Body of pancreas (tissue), 4 donors: ENCODE measurements at regions not wholly inside any gene's neighbourhood (a gene's known extent, or its start where the extent isn't known, plus 50 kb on each side); places are given as distances from the start of the nearest gene placed in this dataset.

Experiments
- CTCF ChIP-seq, 7 experiments: fragments of 450-650 bp in 4 of 7; fragments of 200-600 bp in 3 of 7; sonication (generic) in 3 of 7; IDR thresholded peaks; one replicate each; pipeline ENCODE4 v1.5.1; 2016 to 2019; ENCODE audit warnings: antibody characterized with exemption in 7 of 7
- POLR2A ChIP-seq, 3 donors: fragments of 450-650 bp; IDR thresholded peaks; one replicate each; pipeline ENCODE4 v1.6.1; 2016; ENCODE audit warnings: antibody characterized with exemption in 3 of 3, mild to moderate bottlenecking in 2 of 3

GRCh38 chr13:37158481-37158880, 53.0 kb upstream of the CSNK1A1L start:
- no peak for TF ChIP-seq CTCF (IDR thresholded peaks at IDR 0.05)
- TF ChIP-seq POLR2A (IDR thresholded peaks at IDR 0.05), result no peak
